HCT116 (cell line): ENCODE measurements at regions not wholly inside any gene's neighbourhood (a gene's known extent, or its start where the extent isn't known, plus 50 kb on each side); places are given as distances from the start of the nearest gene placed in this dataset.

ENCODE experiments used
- ATAC-seq: fragments of 200-7000 bp; cut with Tn5 transposase; 2 replicates; pipeline ENCODE4 v1.9.1; 2020; ENCODE audit warnings: mild to moderate bottlenecking, moderate library complexity
- BruUV-seq: library from RNA; stranded (reverse); fragments of 400-500 nt; replicated peaks from 2 replicates; lab custom pipeline; 2021; lab: Mats Ljungman, UMichigan
- CTCF ChIA-PET: fragments of 300-600 bp; sonication (Branson Sonifier 250); formaldehyde crosslinking; loops from one replicate; lab custom pipeline; 2021; ENCODE audit warnings: antibody characterized with exemption; lab: Charles Lee
- POLR2A ChIA-PET: fragments of 300-600, 350-600 bp; sonication (Branson Sonifier 250); formaldehyde crosslinking; loops from one replicate; lab custom pipeline; 2021; ENCODE audit warnings: antibody characterized with exemption; lab: Charles Lee
- RAD21 ChIA-PET, 2 experiments: fragments of 300-600 bp; sonication (Branson Sonifier 250); formaldehyde crosslinking; loops; one replicate each; lab custom pipeline; 2023; ENCODE audit warnings: low total read pairs in 2 of 2; ENCODE audit not compliant: uncharacterized antibody in 2 of 2, unreplicated experiment in 2 of 2, low non-redundant PET in 1 of 2; lab: Charles Lee
- DNase-seq: peaks from one replicate; pipeline ENCODE4 v3.0.0-alpha.2; 2010; ENCODE audit warnings: low read depth, low spot score
- H2AFZ ChIP-seq: fragments of 200-600 bp; shearing (Covaris generic), sonication (generic); 2 replicates; pipeline ENCODE4 v1.6.1; 2017; ENCODE audit warnings: low read depth, mixed run types, mixed read lengths, antibody characterized with exemption, low read length; ENCODE audit not compliant: poor library complexity, severe bottlenecking
- H3K27ac ChIP-seq: 2 replicates; pipeline ENCODE4 v1.5.1; 2012; ENCODE audit warnings: low read depth, low read length
- H3K27me3 ChIP-seq: fragments of 200-600 bp; sonication (generic); 2 replicates; pipeline ENCODE4 v1.6.1; 2016; ENCODE audit warnings: mixed run types, low read length, mixed read lengths; ENCODE audit not compliant: insufficient read depth
- H3K36me3 ChIP-seq, 2 experiments: fragments of 200-500 bp in 1 of 2; fragments of 200-600 bp in 1 of 2; sonication (Bioruptor generic) in 1 of 2; sonication (generic) in 1 of 2; 2 replicates each; pipeline versions ENCODE4 v1.5.1 to v1.6.1; 2014 to 2016; ENCODE audit warnings: low read length in 2 of 2, inconsistent platforms in 1 of 2, mixed read lengths in 1 of 2, mixed run types in 1 of 2; ENCODE audit not compliant: insufficient read depth in 2 of 2, control insufficient read depth in 1 of 2
- H3K4me1 ChIP-seq, 2 experiments: fragments of 200-600 bp in 1 of 2; sonication (generic) in 1 of 2; 2 replicates each; pipeline versions ENCODE4 v1.5.1 to v1.6.1; 2012 to 2017; ENCODE audit warnings: low read length in 2 of 2, inconsistent platforms in 1 of 2, mild to moderate bottlenecking in 1 of 2, mixed read lengths in 1 of 2, mixed run types in 1 of 2, moderate library complexity in 1 of 2; ENCODE audit not compliant: insufficient read depth in 2 of 2, control insufficient read depth in 1 of 2
- H3K4me2 ChIP-seq: fragments of 200-600 bp; sonication (generic); 2 replicates; pipeline ENCODE4 v1.6.1; 2017; ENCODE audit warnings: mixed run types, low read length, mixed read lengths
- H3K4me3 ChIP-seq, 2 experiments: fragments of 200-600 bp in 1 of 2; sonication (generic) in 1 of 2; replicated peaks in 1 of 2; 2 replicates each; pipeline ENCODE4 v1.5.1; 2011 to 2016; ENCODE audit warnings: low read length in 2 of 2, control low read depth in 1 of 2, low read depth in 1 of 2, mild to moderate bottlenecking in 1 of 2, mixed read lengths in 1 of 2, mixed run types in 1 of 2
- H3K79me2 ChIP-seq: fragments of 200-600 bp; sonication (generic); 2 replicates; pipeline ENCODE4 v1.6.1; 2017; ENCODE audit warnings: mild to moderate bottlenecking, mixed run types, low read length, moderate library complexity, mixed read lengths; ENCODE audit not compliant: insufficient read depth
- H3K9ac ChIP-seq: fragments of 200-600 bp; sonication (generic); 2 replicates; pipeline ENCODE4 v1.6.1; 2016; ENCODE audit warnings: low read length, mixed read lengths
- H3K9me2 ChIP-seq: fragments of 200-600 bp; sonication (generic), shearing (Covaris generic); 2 replicates; pipeline ENCODE4 v1.6.1; 2017; ENCODE audit warnings: mixed run types, mild to moderate bottlenecking, moderate library complexity; ENCODE audit not compliant: insufficient read depth
- H3K9me3 ChIP-seq, 2 experiments: fragments of 200-500 bp in 1 of 2; fragments of 200-600 bp in 1 of 2; sonication (Bioruptor generic) in 1 of 2; sonication (generic) in 1 of 2; 2 replicates each; pipeline ENCODE4 v1.6.1; 2014 to 2017; ENCODE audit warnings: low read length in 2 of 2, mixed read lengths in 2 of 2, inconsistent platforms in 1 of 2, low read depth in 1 of 2, mild to moderate bottlenecking in 1 of 2, mixed run types in 1 of 2, moderate library complexity in 1 of 2; ENCODE audit not compliant: control insufficient read depth in 1 of 2, insufficient read depth in 1 of 2
- H4K20me1 ChIP-seq: fragments of 200-600 bp; sonication (generic), shearing (Covaris generic); 2 replicates; pipeline ENCODE4 v1.6.1; 2017; ENCODE audit warnings: mixed run types, mild to moderate bottlenecking, moderate library complexity; ENCODE audit not compliant: insufficient read depth
- CEBPB ChIP-seq: IDR thresholded peaks from 2 replicates; pipeline ENCODE4 v1.6.1; 2012; ENCODE audit warnings: low read depth
- EZH2 ChIP-seq: fragments of 200-600 bp; sonication (generic); IDR thresholded peaks from 2 replicates; pipeline ENCODE4 v1.6.1; 2017; ENCODE audit warnings: antibody characterized with exemption, mixed run types
- EZH2phosphoT487 ChIP-seq: fragments of 200-600 bp; IDR thresholded peaks from 2 replicates; pipeline ENCODE4 v1.6.1; 2018; ENCODE audit warnings: antibody characterized with exemption, borderline replicate concordance
- FOSL1 ChIP-seq: IDR thresholded peaks from 2 replicates; pipeline ENCODE4 v1.6.1; 2012; ENCODE audit warnings: low read depth
- JUND ChIP-seq: IDR thresholded peaks from 2 replicates; pipeline ENCODE4 v1.6.1; 2012
- SIN3A ChIP-seq: IDR thresholded peaks from 2 replicates; pipeline ENCODE4 v1.6.1; 2012; ENCODE audit warnings: low read depth
- ZBTB33 ChIP-seq: IDR thresholded peaks from 2 replicates; pipeline ENCODE4 v1.6.1; 2011; ENCODE audit warnings: mild to moderate bottlenecking, low read length, moderate library complexity; ENCODE audit not compliant: insufficient replicate concordance; ENCODE audit errors: extremely low read depth
- ZNF274 ChIP-seq: fragments of 200-500 bp; sonication (Bioruptor generic); IDR thresholded peaks from 2 replicates; pipeline ENCODE4 v1.6.1; 2014; ENCODE audit warnings: mild to moderate bottlenecking, low read depth, low read length, inconsistent platforms
- intact Hi-C: fragments of 100-400 bp; cut with micrococcal nuclease; formaldehyde crosslinking; loops from 2 replicates; pipeline ENCODE4 v1.10.0; 2022
- TF ChIP-seq, protein P1 (sequence below): IDR thresholded peaks from 2 replicates; pipeline ENCODE4 v1.6.1; 2012

DNA sequence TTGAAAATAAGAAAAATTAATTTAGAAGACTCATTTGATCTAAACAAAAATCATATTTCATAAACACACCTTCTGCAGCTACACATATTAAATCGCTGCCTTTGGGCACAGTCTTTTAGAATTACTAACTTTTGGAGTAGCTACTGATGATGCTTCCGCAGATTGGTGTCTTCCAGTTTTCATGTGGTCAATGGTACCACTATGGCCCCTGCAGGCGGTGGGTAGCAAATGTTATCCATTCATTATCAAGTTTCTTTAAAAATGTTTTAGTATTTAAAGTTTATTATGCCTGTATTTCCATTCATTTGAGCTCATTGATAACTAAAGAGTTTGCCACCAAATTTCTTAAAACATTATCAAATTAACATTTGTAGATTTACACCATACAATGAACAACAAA, 122.9 kb upstream of the GRAMD2B start (continued):
- no peak for TF ChIP-seq SIN3A
- no peak for TF ChIP-seq CEBPB
- TF ChIP-seq EZH2phosphoT487 = no peak
- TF ChIP-seq, protein P1, sequence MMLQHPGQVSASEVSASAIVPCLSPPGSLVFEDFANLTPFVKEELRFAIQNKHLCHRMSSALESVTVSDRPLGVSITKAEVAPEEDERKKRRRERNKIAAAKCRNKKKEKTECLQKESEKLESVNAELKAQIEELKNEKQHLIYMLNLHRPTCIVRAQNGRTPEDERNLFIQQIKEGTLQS = no peak
- TF ChIP-seq ZNF274 = no peak
- TF ChIP-seq EZH2 = no peak
- TF ChIP-seq, all 23 proteins: peak for 0

- Histone ChIP-seq H2AFZ (no peak overlapping the region), H3K4me3 (no peak overlapping the region), H3K27ac (no peak overlapping the region), H3K79me2 (no peaks in the 10 kb centered on the region), H3K9me2 (no peaks in the 10 kb centered on the region), H3K4me1 (no peaks in the 10 kb centered on the region), H4K20me1 (no peaks in the 10 kb centered on the region), H3K36me3 (no peaks in the 10 kb centered on the region), H3K4me2 (no peak overlapping the region), H3K27me3 (no peaks in the 10 kb centered on the region), H3K9ac (no peak overlapping the region), H3K9me3 (no peaks in the 10 kb centered on the region)
- BruUV-seq = no TSS peak
- no peak for ATAC-seq
- TF ChIP-seq JUND = no peak
- no peak for TF ChIP-seq FOSL1
- TF ChIP-seq SIN3A = no peak
- no peak for TF ChIP-seq ZBTB33
- DNase-seq = no peak
- intact Hi-C loops = no loop called here
- ChIA-PET CTCF (no interaction called here), RAD21 (no interaction called here), POLR2A (no interaction called here)
These were observed 122.2 kb upstream of the GRAMD2B start for GRCh38 chr5:126301056-126301455.
